HFF-Myc (cell line): ENCODE measurements at regions not wholly inside any gene's neighbourhood (a gene's known extent, or its start where the extent isn't known, plus 50 kb on each side); places are given as distances from the start of the nearest gene placed in this dataset.

Source experiments
- DNase-seq: peaks from one replicate; pipeline ENCODE4 v3.0.0-alpha.2; 2011; ENCODE audit warnings: low read depth; ENCODE audit errors: extremely low read depth
- H3K4me3 ChIP-seq: replicated peaks from 2 replicates; pipeline ENCODE4 v1.5.1; 2011; ENCODE audit warnings: low read depth, mild to moderate bottlenecking, control low read depth, low read length
- CTCF ChIP-seq: IDR thresholded peaks from 2 replicates; pipeline ENCODE4 v1.5.1; 2012; ENCODE audit warnings: mild to moderate bottlenecking, low read depth, low read length, control low read depth; ENCODE audit errors: missing control alignments

DNA sequence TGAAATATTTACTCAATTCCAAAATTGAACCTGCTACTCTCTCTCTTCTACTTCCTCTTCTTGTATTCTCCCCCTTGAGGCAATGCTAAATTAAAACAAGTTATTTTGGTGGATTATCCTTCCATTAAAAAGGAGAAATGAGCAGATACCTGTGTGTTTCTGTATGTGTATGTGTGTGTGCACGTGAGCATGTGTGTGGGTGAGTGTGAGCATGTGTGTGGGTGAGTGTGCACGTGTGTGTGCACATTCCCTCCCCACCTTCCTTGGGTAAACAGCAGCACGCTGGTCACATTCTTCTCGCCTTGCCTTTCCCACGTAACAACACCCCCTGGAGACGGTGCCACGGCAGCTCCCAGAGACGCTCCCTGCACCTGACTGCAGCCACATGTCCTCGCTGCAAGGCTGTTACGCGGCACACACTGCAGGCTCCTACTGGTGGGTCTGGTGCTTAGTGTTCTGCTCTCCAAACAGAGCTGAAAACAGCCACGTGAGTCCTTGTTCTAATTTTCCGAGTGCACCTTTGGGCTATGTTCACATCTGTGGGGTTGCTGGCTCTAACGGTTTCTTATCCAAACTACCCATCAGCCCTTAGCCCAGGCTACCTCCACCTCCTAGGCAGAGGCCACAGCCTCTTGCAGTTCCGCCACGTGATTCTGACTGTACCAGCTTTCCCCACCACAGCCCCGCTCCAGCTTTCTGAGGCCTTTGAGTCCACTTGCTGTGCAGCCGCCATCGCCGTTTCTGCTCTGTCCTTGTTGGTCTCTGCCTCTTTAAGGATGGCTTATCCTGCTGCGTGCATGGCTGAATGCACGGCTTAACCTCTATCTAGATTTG, 123.4 kb downstream of the CTTN start:
- no peak for TF ChIP-seq CTCF
- no peak for DNase-seq

DNA sequence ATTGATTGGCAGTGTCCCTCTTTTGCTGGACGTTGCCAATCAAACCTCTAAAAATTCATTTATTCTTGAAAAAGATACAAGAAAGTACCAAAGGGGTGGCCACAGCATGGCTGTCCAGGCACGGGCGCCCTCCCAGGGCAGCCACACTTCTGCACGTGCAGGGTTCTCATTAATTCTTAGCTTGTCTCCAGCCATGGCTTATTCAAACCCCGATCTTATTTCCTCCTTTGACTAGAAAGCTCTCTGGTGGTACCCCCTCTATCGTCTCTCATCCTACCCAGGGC, 123.9 kb downstream of the CTTN start:
- DNase-seq = no peak
- no peak overlapping the region for H3K4me3 ChIP-seq
- TF ChIP-seq CTCF = no peak

More for the DNA sequence above, 123.4 kb downstream of the CTTN start:
- H3K4me3 ChIP-seq = no peak overlapping the region

DNA sequence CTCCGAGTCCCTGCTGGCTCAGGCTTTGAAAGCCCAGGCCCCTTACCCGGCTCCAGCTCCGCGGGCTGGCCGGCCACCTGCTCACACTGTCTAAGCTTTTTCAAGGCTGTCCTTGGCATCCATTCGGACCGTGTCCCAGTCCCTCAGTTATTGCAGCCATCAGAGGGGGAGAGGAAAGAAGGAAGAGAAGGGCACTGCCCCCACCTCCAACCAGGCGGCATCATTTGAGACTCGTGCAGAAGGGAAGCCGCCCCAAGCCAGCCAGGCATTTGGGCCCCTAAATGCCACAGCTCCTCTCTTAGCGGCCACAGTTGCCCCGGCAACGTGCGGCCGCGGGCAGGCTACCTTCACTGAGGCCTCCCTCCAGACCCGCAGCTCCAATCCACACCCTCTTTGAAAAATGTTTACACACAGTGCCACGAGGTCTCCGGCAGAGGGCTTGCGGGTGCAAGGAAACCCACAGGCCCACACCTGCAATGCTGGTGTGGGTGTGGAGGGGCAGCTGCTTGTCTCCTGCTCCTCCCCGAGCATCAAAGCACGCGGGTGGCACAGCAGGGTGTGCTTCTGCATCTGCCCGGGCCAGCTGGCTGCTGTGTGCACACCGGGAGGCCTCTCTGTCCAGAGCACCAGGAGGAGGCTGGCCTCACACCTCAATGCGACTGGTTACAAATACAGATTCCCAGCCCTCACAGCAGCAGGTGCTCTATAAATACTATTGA, 124.4 kb downstream of the CTTN start:
- no peak overlapping the region for H3K4me3 ChIP-seq
- TF ChIP-seq CTCF = no peak
- no peak for DNase-seq

DNA sequence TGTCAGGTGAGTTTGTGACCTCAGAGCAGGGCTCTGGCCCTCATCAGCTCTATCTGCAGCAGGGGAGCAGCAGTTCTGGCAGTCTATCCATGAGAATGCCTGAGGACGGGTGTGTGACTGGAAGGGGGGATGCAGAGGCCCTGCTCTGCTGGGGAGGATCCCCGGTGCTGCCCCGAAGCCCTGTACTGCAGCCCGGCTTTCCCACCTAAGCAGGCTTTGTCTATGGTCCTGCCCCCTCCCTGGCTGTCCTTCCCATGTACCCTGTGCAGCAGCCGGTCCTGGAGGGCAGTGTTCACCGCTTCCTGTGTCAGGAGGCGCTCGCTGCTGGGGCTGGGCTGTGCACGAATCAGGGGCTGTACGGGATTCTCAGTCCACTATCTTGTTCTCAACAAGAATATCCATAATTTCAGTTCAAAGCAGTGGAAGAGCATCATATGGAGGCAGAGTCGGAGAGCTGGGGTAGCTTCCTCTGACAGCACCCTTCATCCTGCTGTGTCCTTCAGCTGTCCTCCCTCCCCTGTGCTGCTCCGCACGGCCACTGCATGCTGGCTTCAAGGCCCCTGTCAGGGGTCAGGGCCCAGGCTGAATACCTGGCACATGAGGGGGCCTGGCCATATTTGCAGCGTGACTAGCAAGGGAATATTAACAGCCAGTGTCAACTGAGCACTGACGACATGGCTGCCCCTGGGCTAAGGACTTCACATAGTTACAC, 125.2 kb downstream of the CTTN start:
- no peak overlapping the region for H3K4me3 ChIP-seq
- no peak for DNase-seq
- TF ChIP-seq CTCF = no peak

DNA sequence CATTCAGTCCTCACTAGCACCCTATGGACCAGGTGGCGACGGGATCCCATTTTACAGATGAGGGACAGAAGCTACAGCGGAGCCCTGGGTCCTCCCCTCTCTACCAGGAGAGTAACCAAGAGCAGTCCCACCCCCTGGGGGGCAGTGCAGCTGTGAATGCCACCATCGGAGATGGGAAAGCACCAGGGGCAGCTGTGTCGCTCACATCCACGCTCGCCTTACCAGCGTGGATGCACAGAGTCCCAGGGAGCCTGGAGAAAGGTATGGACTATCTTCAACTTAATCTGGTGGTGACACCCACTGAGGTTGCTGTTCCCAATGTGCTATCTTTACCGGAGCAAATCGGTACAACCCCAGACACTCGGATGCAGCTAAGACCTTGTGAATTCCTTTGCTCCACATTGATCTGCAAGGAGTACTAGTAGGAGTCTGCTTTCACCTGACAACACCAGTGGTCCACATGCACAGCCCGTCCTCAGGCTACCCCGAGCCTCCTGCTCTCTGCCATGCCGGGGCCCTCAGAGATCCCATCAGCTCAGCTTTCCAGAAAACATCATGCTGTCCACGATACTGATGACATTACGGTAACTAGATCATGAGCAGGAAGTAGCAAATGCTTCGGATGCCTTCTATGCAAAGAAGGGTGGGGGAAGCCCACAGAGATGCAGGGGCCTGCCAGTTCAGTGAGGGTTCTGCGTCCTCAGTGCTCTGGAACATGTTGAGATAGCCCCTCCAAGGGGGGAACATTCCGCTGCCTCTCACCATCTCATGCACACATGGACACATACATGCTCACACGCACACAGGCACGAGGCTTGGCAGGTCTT, 126.0 kb downstream of the CTTN start:
- no peak for TF ChIP-seq CTCF
- no peak overlapping the region for H3K4me3 ChIP-seq
- DNase-seq = no peak

DNA sequence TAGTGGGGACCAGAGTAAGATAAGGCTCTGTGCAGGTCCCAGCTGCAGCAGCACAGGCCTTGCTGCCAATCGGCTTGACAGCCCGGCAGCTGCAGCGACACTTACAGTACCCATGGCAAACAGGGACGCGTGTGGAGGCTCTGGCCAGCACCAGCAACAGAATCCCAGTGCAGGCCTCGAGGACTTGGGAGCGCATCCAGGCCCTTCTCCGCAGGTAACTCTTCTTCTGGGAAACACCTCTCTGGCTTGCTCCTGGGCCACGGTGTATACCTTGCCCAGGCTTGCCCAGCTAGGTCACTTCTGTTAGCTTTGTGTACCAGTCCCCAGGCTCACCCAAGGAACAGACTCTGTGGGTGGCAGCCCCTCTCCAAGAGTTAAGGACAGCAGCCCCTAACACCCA, 126.7 kb downstream of the CTTN start:
- no peak for TF ChIP-seq CTCF
- no peak overlapping the region for H3K4me3 ChIP-seq
- no peak for DNase-seq
